ENCODE measurements at regions not wholly inside any gene's neighbourhood (a gene's known extent, or its start where the extent isn't known, plus 50 kb on each side); places are given as distances from the start of the nearest gene placed in this dataset.
"Not testable (repeated sequence)": the region's sequence is repeated elsewhere in the genome, so short reads cannot be mapped to it uniquely, and the experiment has no call there.

GRCh38 chr6:81126150-81126549 lies 626.3 kb downstream of the TENT5A start:
- TF ChIP-seq CTCF (IDR thresholded peaks at IDR 0.05; ENCODE audit: low read depth, low read length) (no peak), POLR2A (IDR thresholded peaks at IDR 0.05; ENCODE audit: extremely low read depth, insufficient read length) (no peak), MYC (IDR thresholded peaks at IDR 0.05; ENCODE audit: low read depth, low read length) (no peak), MAX (IDR thresholded peaks at IDR 0.05; ENCODE audit: low read depth, low read length) (no peak)
- no peak for DNase-seq (ENCODE audit: low read depth)
- no peak overlapping the region for H3K4me3 ChIP-seq (ENCODE audit: low read depth, low read length)

GRCh38 chr6:81120280-81120679 lies 632.2 kb downstream of the TENT5A start:
- no peak for DNase-seq (ENCODE audit: low read depth)
- H3K4me3 ChIP-seq (ENCODE audit: low read depth, low read length): no peak overlapping the region
- TF ChIP-seq MYC (IDR thresholded peaks at IDR 0.05; ENCODE audit: low read depth, low read length) (no peak), CTCF (IDR thresholded peaks at IDR 0.05; ENCODE audit: low read depth, low read length) (no peak), POLR2A (IDR thresholded peaks at IDR 0.05; ENCODE audit: extremely low read depth, insufficient read length) (no peak), MAX (IDR thresholded peaks at IDR 0.05; ENCODE audit: low read depth, low read length) (no peak)

- H3K4me3 ChIP-seq (ENCODE audit: low read depth, low read length): no peak overlapping the region
- peak; percentile 20 for DNase-seq (ENCODE audit: low read depth)
- TF ChIP-seq POLR2A (IDR thresholded peaks at IDR 0.05; ENCODE audit: extremely low read depth, insufficient read length): no peak
- TF ChIP-seq CTCF (IDR thresholded peaks at IDR 0.05; ENCODE audit: low read depth, low read length): no peak
- no peak for TF ChIP-seq MYC (IDR thresholded peaks at IDR 0.05; ENCODE audit: low read depth, low read length)
- TF ChIP-seq MAX (IDR thresholded peaks at IDR 0.05; ENCODE audit: low read depth, low read length): no peak
These were observed 646.5 kb downstream of the TENT5A start for GRCh38 chr6:81105998-81106397.

GRCh38 chr6:81098109-81098814 lies 654.2 kb downstream of the TENT5A start:
- no peak for TF ChIP-seq MAX (IDR thresholded peaks at IDR 0.05; ENCODE audit: low read depth, low read length)
- TF ChIP-seq CTCF (IDR thresholded peaks at IDR 0.05; ENCODE audit: low read depth, low read length): no peak
- TF ChIP-seq POLR2A (IDR thresholded peaks at IDR 0.05; ENCODE audit: extremely low read depth, insufficient read length): no peak
- no peak for TF ChIP-seq MYC (IDR thresholded peaks at IDR 0.05; ENCODE audit: low read depth, low read length)
- no peak overlapping the region for H3K4me3 ChIP-seq (ENCODE audit: low read depth, low read length)
- no peak for DNase-seq (ENCODE audit: low read depth)

- not testable (repeated sequence) for H3K4me3 ChIP-seq (ENCODE audit: low read depth, low read length); DNase-seq (ENCODE audit: low read depth)
These were observed 656.0 kb downstream of the TENT5A start for GRCh38 chr6:81096464-81096863.

GRCh38 chr6:81093051-81093450 lies 659.4 kb downstream of the TENT5A start:
- no peak for TF ChIP-seq MYC (IDR thresholded peaks at IDR 0.05; ENCODE audit: low read depth, low read length)
- no peak for TF ChIP-seq POLR2A (IDR thresholded peaks at IDR 0.05; ENCODE audit: extremely low read depth, insufficient read length)
- TF ChIP-seq CTCF (IDR thresholded peaks at IDR 0.05; ENCODE audit: low read depth, low read length): no peak
- TF ChIP-seq MAX (IDR thresholded peaks at IDR 0.05; ENCODE audit: low read depth, low read length): no peak
- no peak overlapping the region for H3K4me3 ChIP-seq (ENCODE audit: low read depth, low read length)
- no peak for DNase-seq (ENCODE audit: low read depth)

All from NB4 (cell line).